H1 (cell line): ENCODE measurements at regions not wholly inside any gene's neighbourhood (a gene's known extent, or its start where the extent isn't known, plus 50 kb on each side); places are given as distances from the start of the nearest gene placed in this dataset.

Source experiments
- CHD7 ChIP-seq: fragments of 300-600 bp; sonication (generic); IDR thresholded peaks from 2 replicates; pipeline ENCODE4 v1.7.1; 2012; ENCODE audit warnings: low read length, moderate library complexity, mild to moderate bottlenecking, inconsistent platforms; ENCODE audit not compliant: insufficient replicate concordance
- FOSL1 ChIP-seq: IDR thresholded peaks from 2 replicates; pipeline ENCODE4 v1.6.1; 2011; ENCODE audit warnings: mild to moderate bottlenecking, low read depth, low read length, moderate library complexity; ENCODE audit not compliant: insufficient read depth
- GABPA ChIP-seq: IDR thresholded peaks from 2 replicates; pipeline ENCODE4 v1.6.1; 2011; ENCODE audit warnings: mild to moderate bottlenecking, low read length, moderate library complexity, borderline replicate concordance; ENCODE audit not compliant: insufficient read depth
- MAX ChIP-seq: IDR thresholded peaks from 2 replicates; pipeline ENCODE4 v1.6.1; 2012; ENCODE audit warnings: inconsistent platforms
- RAD21 ChIP-seq, 2 experiments: IDR thresholded peaks in 1 of 2; conservative IDR thresholded peaks in 1 of 2; 2 replicates each; pipeline ENCODE4 v1.6.1; 2011; ENCODE audit warnings: low read depth in 2 of 2, low read length in 2 of 2, improper control_type of control experiment in 1 of 2, inconsistent platforms in 1 of 2, mild to moderate bottlenecking in 1 of 2, moderate library complexity in 1 of 2
- TAF1 ChIP-seq: IDR thresholded peaks from 2 replicates; pipeline ENCODE4 v1.6.1; 2011; ENCODE audit warnings: mild to moderate bottlenecking, low read depth, low read length
- USF2 ChIP-seq: IDR thresholded peaks from 2 replicates; pipeline ENCODE4 v1.6.1; 2011; ENCODE audit warnings: low read length, improper control_type of control experiment
- YY1 ChIP-seq: IDR thresholded peaks from 2 replicates; pipeline ENCODE4 v1.6.1; 2011; ENCODE audit warnings: low read depth, mild to moderate bottlenecking, low read length
- ZNF274 ChIP-seq: IDR thresholded peaks from 2 replicates; pipeline ENCODE4 v1.7.0; 2012; ENCODE audit warnings: low read length, borderline replicate concordance; ENCODE audit errors: extremely low read depth

GRCh38 chr9:131799177-131799823 is 59.4 kb upstream of the RAPGEF1 start (continued):
- TF ChIP-seq CHD7 (no peak), TAF1 (no peak), ZNF274 (no peak), RAD21 (IDR thresholded peaks at IDR 0.05 in 1 of 2, conservative IDR thresholded peaks at IDR 0.05 in 1 of 2; ENCODE audit: low read depth in 2 of 2, low read length in 2 of 2) (0 out of 4 replicates have a peak, but pooled peaks of 1 of the 2 experiments have one; percentile 13), FOSL1 (no peak), MAX (peak; percentile 41; the same call in 1 of the 2 replicates), GABPA (peak; percentile 53; the same call in 1 of the 2 replicates), YY1 (peak; percentile 39; the same call in 1 of the 2 replicates), USF2 (no peak)
